Body of pancreas (tissue), 4 donors: ENCODE measurements at regions not wholly inside any gene's neighbourhood (a gene's known extent, or its start where the extent isn't known, plus 50 kb on each side); places are given as distances from the start of the nearest gene placed in this dataset.

Experiments used
- ATAC-seq: fragments of 150-250 bp; one replicate; pipeline ENCODE4 v1.9.1; 2016
- DNase-seq, 4 donors: peaks; one replicate each; pipeline ENCODE4 v3.0.0-alpha.2; 2019
- H3K27ac ChIP-seq, 4 donors: fragments of 200-600 bp; sonication (generic); 1 replicate in 3 of 4; 2 replicates in 1 of 4; pipeline versions ENCODE4 v1.5.1 to v1.6.1; 2016 to 2019; ENCODE audit warnings: mild to moderate bottlenecking in 1 of 4, mixed read lengths in 1 of 4, moderate library complexity in 1 of 4
- H3K27me3 ChIP-seq, 2 donors: fragments of 200-600 bp; sonication (generic); one replicate each; pipeline ENCODE4 v1.6.0; 2016; ENCODE audit warnings: mild to moderate bottlenecking in 1 of 2
- H3K36me3 ChIP-seq, 2 donors: fragments of 200-600 bp; sonication (generic); replicated peaks in 1 of 2; 2 replicates each; pipeline ENCODE4 v1.5.1; 2016; ENCODE audit warnings: low read depth in 2 of 2; ENCODE audit not compliant: insufficient read depth in 1 of 2
- H3K4me1 ChIP-seq: fragments of 200-600 bp; sonication (generic); one replicate; pipeline ENCODE4 v1.6.0; 2016
- H3K4me3 ChIP-seq, 2 donors: fragments of 200-600 bp; sonication (generic); 1 replicate in 1 of 2; 2 replicates in 1 of 2; pipeline ENCODE4 v1.5.1; 2016 to 2019
- H3K9me3 ChIP-seq, 3 donors: fragments of 200-600 bp; sonication (generic); 1 replicate in 2 of 3; 2 replicates in 1 of 3; pipeline ENCODE4 v1.5.1; 2016
- CTCF ChIP-seq, 7 experiments: fragments of 450-650 bp in 4 of 7; fragments of 200-600 bp in 3 of 7; sonication (generic) in 3 of 7; IDR thresholded peaks; one replicate each; pipeline ENCODE4 v1.5.1; 2016 to 2019; ENCODE audit warnings: antibody characterized with exemption in 7 of 7
- POLR2A ChIP-seq, 3 donors: fragments of 450-650 bp; IDR thresholded peaks; one replicate each; pipeline ENCODE4 v1.6.1; 2016; ENCODE audit warnings: antibody characterized with exemption in 3 of 3, mild to moderate bottlenecking in 2 of 3
- WGBS, 2 donors: methylation state at CpG; one replicate each; pipeline ENCODE4 v1.1.5; 2017; 5-methylcytosine and 5-hydroxymethylcytosine counted together
- intact Hi-C: fragments of 100-400 bp; cut with DNase I; formaldehyde crosslinking; loops from one replicate; pipeline ENCODE4 v1.15.1; 2023

GRCh38 chr1:4344065-4344732 lies 310.2 kb upstream of the AJAP1 start:
- no peak for TF ChIP-seq CTCF (IDR thresholded peaks at IDR 0.05)
- no peak for TF ChIP-seq POLR2A (IDR thresholded peaks at IDR 0.05)
- ATAC-seq: no peak
- H3K4me3 ChIP-seq: no peak overlapping the region
- DNase-seq: no peak
- no peak overlapping the region for H3K27ac ChIP-seq
- no peaks in the 10 kb centered on the region for H3K36me3 ChIP-seq
- H3K27me3 ChIP-seq: no peaks in the 10 kb centered on the region
- WGBS, 2 donors: 78 to 90% methylated on average over 16 to 18 of the region's 18 CpGs
- no peaks in the 10 kb centered on the region for H3K4me1 ChIP-seq
- intact Hi-C loops: no loop called here
- no peaks in the 10 kb centered on the region for H3K9me3 ChIP-seq

- 75 to 83% methylated on average over 14 of the region's 14 CpGs for WGBS, 2 donors
- no peaks in the 10 kb centered on the region for H3K36me3 ChIP-seq
- no peaks in the 10 kb centered on the region for H3K9me3 ChIP-seq
- TF ChIP-seq CTCF (IDR thresholded peaks at IDR 0.05) (no peak), POLR2A (IDR thresholded peaks at IDR 0.05) (no peak)
- intact Hi-C loops: no loop called here
- DNase-seq (no peak), ATAC-seq (no peak)
- H3K4me3 ChIP-seq: no peak overlapping the region
- H3K4me1 ChIP-seq: no peaks in the 10 kb centered on the region
- no peak overlapping the region for H3K27ac ChIP-seq
- H3K27me3 ChIP-seq: no peaks in the 10 kb centered on the region
Observed at GRCh38 chr1:4345094-4345493, 309.3 kb upstream of the AJAP1 start.

- 68 to 81% methylated on average over 4 of the region's 4 CpGs for WGBS, 2 donors
- Histone ChIP-seq H3K36me3 (no peaks in the 10 kb centered on the region), H3K4me3 (no peak overlapping the region), H3K27ac (no peak overlapping the region), H3K4me1 (no peaks in the 10 kb centered on the region), H3K9me3 (no peaks in the 10 kb centered on the region), H3K27me3 (no peaks in the 10 kb centered on the region)
- ATAC-seq: no peak
- intact Hi-C loops: no loop called here
- DNase-seq: no peak
- TF ChIP-seq POLR2A (IDR thresholded peaks at IDR 0.05): no peak
- TF ChIP-seq CTCF (IDR thresholded peaks at IDR 0.05): no peak
Observed at GRCh38 chr1:4346131-4346530, 308.3 kb upstream of the AJAP1 start.

GRCh38 chr1:4351453-4351852 lies 303.0 kb upstream of the AJAP1 start:
- DNase-seq: no peak
- Histone ChIP-seq H3K9me3 (no peaks in the 10 kb centered on the region), H3K27me3 (no peaks in the 10 kb centered on the region), H3K4me1 (no peaks in the 10 kb centered on the region), H3K27ac (no peak overlapping the region), H3K4me3 (no peak overlapping the region), H3K36me3 (no peaks in the 10 kb centered on the region)
- WGBS, 2 donors: 82 to 87% methylated on average over 3 to 6 of the region's 6 CpGs
- TF ChIP-seq POLR2A (IDR thresholded peaks at IDR 0.05) (no peak), CTCF (IDR thresholded peaks at IDR 0.05) (no peak)
- intact Hi-C loops: no loop called here
- no peak for ATAC-seq
